A204.1 (cell line): ENCODE measurements at regions not wholly inside any gene's neighbourhood (a gene's known extent, or its start where the extent isn't known, plus 50 kb on each side); places are given as distances from the start of the nearest gene placed in this dataset.
"Not testable (repeated sequence)": the region's sequence is repeated elsewhere in the genome, so short reads cannot be mapped to it uniquely, and the experiment has no call there.

Source experiments
- FAIRE-seq: peaks from 2 replicates; lab custom pipeline; 2012; peaks lifted over from hg19 to GRCh38; lab: Jason Lieb, UNC

DNA sequence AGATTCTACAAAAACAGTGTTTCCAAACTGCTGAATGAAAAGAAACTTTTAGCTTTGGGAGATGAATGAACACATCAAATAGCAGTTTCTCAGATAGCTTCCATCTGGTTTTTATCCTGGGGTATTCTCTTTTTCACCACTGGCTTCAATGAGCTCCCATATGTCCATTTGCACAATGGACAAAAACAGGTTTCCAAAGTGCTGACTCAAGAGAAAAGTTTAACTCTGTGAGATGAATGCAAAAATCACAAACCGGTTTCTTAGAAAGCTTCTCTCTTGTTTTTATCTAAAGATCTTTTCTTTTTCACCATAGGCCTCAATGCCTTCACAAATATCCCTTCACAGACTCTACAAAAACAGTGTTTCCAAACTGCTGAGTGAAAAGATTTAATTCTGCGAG is 1089.2 kb downstream of the PRIM2 start:
- FAIRE-seq = not testable (repeated sequence)

DNA sequence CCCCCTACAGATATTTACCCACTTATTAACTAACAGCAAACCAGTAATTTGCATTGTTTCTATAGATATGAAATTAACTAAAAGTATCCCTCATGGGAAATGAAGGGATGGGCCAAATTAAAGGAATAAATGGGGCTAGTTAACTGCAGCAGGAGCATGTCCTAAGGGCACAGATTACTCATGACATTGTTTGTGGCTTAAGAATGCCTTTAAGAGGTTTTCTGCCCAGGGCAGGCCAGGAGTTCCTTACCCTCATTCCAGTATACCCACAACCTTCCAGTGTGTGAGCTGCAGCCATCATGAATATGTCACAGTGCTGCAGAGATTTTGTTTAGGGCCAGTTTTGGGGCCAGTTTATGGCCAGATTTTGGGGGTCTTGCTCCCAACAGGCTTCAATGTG is 1101.9 kb downstream of the PRIM2 start:
- no peak for FAIRE-seq
